Stomach (tissue), 4 donors: ENCODE measurements at regions not wholly inside any gene's neighbourhood (a gene's known extent, or its start where the extent isn't known, plus 50 kb on each side); places are given as distances from the start of the nearest gene placed in this dataset.

Experiments
- CTCF ChIP-seq, 7 experiments: fragments of 450-650 bp in 4 of 7; fragments of 200-600 bp in 3 of 7; sonication (generic) in 3 of 7; IDR thresholded peaks; one replicate each; pipeline ENCODE4 v1.5.1; 2016 to 2019; ENCODE audit warnings: antibody characterized with exemption in 7 of 7, control low read depth in 2 of 7, mild to moderate bottlenecking in 1 of 7
- EP300 ChIP-seq: sonication (generic); formaldehyde crosslinking; IDR thresholded peaks from one replicate; pipeline ENCODE4 v1.6.1; 2017; ENCODE audit warnings: antibody characterized with exemption
- POLR2A ChIP-seq, 4 donors: fragments of 450-650 bp; IDR thresholded peaks; one replicate each; pipeline ENCODE4 v1.6.1; 2016; ENCODE audit warnings: antibody characterized with exemption in 4 of 4, control low read depth in 2 of 4, mild to moderate bottlenecking in 1 of 4, moderate library complexity in 1 of 4
- POLR2AphosphoS5 ChIP-seq, 3 donors: sonication (generic); formaldehyde crosslinking; IDR thresholded peaks; one replicate each; pipeline ENCODE4 v1.6.1; 2016; ENCODE audit warnings: antibody characterized with exemption in 3 of 3

GRCh38 chr17:72434581-72434980 lies 313.8 kb downstream of the SOX9 start:
- TF ChIP-seq POLR2AphosphoS5 (IDR thresholded peaks at IDR 0.05) = no peak
- TF ChIP-seq POLR2A (IDR thresholded peaks at IDR 0.05) = no peak
- TF ChIP-seq CTCF (IDR thresholded peaks at IDR 0.05) = no peak
- TF ChIP-seq EP300 = no peak
